HTR-8/SVneo (cell line): ENCODE measurements at regions not wholly inside any gene's neighbourhood (a gene's known extent, or its start where the extent isn't known, plus 50 kb on each side); places are given as distances from the start of the nearest gene placed in this dataset.

ENCODE experiments used
- DNase-seq: peaks from one replicate; pipeline ENCODE4 v3.0.0; 2011; ENCODE audit warnings: low spot score, mixed read lengths; ENCODE audit not compliant: insufficient read length
- FAIRE-seq: peaks from 2 replicates; lab custom pipeline; 2011; peaks lifted over from hg19 to GRCh38; lab: Jason Lieb, UNC

- DNase-seq (no peak), FAIRE-seq (no peak)
Measured at GRCh38 chr17:72432881-72433280, 312.1 kb downstream of the SOX9 start.

DNA sequence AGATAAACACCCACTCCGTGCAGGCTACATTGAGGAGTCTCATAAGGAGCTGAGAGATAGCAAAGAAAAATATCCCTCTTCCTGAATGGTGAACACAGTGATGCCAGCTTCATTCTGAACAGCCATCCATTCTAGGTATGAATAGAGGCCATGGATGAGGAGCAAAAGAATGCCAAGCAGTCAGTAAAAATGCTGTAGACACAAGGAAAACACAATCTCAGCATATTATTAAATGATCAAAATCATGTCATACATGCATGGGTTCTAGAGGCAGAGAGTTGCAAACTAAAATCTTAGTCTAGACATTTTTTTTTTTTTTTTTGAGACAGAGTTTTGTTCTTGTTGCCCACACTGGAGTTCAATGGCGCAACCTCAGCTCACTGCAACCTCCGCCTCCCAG is 313.0 kb downstream of the SOX9 start:
- FAIRE-seq (no peak), DNase-seq (no peak)

DNA sequence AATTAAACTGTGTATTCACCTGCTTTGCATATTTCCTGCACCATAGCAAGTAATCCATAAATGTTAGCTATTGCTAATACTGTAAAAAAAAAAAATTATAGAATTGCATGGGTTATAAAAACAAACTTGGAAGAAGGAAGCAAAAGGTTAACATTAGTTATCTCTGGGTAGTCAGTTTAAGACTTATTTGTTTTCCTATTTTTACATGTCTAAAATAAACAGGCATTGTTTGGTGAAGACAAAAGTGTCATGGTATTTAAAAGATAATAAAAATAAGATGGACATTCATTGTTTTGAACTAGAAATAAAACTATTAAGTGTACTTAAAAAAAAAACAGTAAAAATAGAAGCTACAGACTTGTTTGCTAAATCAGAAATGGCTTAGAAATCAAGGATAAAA is 313.8 kb downstream of the SOX9 start:
- no peak for FAIRE-seq
- DNase-seq, result no peak

- no peak for FAIRE-seq
- DNase-seq, result no peak
Measured at GRCh38 chr17:72434991-72435618, 314.3 kb downstream of the SOX9 start.

GRCh38 chr17:72438783-72439182 is 318.0 kb downstream of the SOX9 start:
- no peak for FAIRE-seq

DNA sequence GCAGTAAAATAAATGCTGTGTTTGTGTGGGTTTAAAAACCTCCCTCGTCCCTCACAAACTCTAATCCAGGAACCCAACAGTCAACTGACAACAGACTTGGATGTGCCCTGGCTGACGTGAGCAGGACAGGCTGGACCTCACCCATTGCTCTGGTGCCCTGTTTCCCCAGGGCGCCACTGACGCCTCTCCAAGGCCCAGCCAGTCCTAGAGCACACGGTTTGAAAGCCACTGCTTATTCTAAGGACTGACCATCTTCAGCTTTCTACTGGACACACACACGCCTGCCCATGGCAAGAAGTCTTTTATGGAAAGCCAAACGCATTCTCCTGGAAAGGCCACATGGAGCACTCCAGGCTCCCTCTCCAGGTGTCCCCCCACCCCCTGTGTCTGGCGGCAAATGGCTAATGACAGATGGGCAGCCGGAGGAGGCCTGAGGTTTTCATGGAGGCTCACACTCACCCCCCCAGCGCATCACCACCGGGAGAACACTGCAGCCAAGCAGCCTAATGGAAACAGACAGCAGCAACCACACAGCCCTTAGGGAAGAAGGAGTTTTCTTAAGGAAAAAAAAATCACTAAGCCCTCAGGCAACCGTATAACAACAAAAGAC is 319.2 kb downstream of the SOX9 start:
- DNase-seq, result no peak
- FAIRE-seq, result peak; percentile 52

More at GRCh38 chr17:72438783-72439182, 318.0 kb downstream of the SOX9 start:
- DNase-seq, result no peak

DNA sequence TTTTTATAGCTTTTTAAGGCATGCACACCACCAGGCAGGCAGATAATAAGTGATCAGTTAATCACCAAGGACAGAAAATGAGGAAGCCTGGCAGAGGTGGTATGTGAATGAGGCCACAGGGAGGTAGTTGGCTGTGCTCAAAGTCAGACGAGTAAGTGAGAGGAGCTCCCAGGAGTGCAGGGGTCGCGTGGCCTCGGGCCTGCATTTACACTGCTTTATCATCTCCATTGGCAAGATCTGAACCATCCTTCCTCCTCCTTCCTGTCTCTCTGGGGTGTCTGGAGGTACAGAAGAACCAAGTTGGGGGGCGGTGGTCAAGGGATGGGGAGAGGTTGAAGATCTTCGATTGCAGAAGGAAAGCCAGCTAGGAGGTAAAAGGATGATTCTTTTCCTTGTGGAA is 320.1 kb downstream of the SOX9 start:
- no peak for DNase-seq
- FAIRE-seq, result no peak

DNA sequence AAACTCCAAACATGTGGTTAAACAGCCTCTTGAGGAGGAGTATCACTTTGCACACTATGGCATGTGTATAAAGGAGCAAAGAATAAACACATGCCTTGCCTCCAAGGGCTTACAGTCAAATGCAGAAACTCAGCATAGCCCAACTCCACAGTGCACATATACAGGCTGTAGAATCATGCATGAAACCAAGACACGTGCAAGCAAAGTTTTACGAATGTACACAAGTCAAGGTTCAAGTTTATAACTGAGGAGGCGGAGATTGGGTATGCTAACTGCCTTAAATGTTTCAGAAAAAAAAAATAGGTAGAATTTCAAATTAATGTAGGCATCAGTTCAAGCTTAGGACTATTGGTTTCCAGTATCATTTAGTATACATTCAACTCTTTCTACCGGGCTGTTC is 321.1 kb downstream of the SOX9 start:
- DNase-seq (no peak), FAIRE-seq (peak; percentile 46)

- no peak for DNase-seq
- FAIRE-seq, result no peak
Measured at GRCh38 chr17:72444517-72445054, 323.8 kb downstream of the SOX9 start.

- FAIRE-seq, result peak; percentile 16
- no peak for DNase-seq
Measured at GRCh38 chr17:72445055-72445991, 324.5 kb downstream of the SOX9 start.

DNA sequence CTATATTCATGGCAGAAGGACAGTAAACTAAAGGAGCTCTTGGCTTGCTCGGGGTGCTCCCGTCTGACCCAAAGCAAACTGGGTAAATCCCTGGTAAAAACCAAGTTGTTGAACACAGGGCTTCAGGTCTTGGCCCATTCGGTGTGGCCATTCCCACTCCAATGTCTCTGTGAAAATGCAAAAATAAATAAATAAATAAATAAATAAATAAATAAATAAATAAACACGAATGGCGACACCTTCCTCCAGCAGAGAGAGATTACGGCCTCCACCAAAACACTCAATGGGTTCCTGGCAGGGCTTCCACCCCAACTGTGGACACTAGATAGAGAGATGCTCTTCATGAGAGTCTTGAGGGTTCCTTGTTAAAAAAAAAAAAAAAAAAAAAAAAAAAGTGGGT is 325.3 kb downstream of the SOX9 start:
- FAIRE-seq, result no peak
- no peak for DNase-seq

GRCh38 chr17:72446525-72447250 is 325.9 kb downstream of the SOX9 start:
- FAIRE-seq (no peak), DNase-seq (no peak)

GRCh38 chr17:72447251-72447640 is 326.4 kb downstream of the SOX9 start:
- no peak for DNase-seq
- FAIRE-seq, result no peak

DNA sequence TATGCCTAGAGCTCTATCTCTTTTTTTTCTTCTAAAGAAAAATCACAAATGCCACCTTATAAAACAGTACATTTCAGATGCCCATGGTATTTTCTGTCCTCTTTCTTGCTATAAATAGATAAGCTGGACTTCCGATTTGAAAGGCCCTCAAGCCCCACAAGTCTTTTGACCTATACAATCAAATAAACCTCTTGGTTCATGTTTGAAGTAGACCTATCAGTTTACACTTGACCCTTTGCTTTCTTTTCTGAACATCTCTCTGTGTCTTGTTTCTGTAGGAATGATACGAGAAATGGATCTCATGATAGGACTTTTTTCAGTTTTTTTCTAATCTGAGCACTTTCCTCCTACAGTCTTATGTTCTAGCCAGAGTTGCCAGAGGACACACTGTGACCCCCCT is 327.2 kb downstream of the SOX9 start:
- FAIRE-seq, result no peak

DNA sequence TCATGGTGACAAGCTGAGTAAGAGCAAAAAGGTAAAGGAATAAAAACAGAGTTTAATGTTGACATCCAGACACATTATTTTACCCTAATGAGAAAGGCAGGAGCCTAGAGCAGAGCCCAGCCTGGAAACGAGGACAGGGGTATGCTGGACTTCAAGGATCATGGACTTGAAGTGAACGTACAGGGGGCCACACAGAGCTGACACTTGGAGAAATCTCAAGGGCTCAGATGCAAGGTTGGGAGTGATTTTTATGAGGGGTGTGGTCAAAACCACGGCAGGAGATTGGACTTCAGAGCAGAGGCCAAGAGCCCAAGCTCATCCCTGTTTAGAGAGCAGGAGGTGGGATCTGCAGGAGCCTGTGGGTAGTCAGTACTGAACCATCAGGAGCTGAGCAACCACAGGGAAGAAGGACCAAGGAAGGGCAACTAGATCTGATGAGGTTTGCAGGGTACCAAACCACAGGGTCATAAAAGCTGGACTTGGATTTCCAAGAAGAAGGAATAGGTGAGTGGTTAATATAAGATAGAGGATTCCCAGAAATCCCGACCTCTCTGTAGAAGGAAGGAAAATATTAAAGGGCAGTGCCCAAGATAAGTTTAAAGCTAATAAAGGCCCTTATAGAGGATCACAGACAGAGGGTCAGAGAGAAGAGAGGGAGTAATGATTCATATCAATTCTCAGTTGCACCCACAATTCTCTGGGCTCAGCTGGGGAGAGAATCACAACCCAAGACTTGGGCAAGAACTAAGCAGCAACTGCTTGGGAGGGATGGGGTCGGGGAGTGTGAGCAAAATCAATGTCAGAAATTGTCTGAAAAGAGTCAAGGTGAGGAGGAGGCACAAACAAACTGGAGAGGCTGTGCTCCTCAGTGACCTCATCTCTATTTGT is 331.7 kb downstream of the SOX9 start:
- FAIRE-seq (no peak), DNase-seq (no peak)

More for the DNA sequence above, 327.2 kb downstream of the SOX9 start:
- DNase-seq, result no peak

DNA sequence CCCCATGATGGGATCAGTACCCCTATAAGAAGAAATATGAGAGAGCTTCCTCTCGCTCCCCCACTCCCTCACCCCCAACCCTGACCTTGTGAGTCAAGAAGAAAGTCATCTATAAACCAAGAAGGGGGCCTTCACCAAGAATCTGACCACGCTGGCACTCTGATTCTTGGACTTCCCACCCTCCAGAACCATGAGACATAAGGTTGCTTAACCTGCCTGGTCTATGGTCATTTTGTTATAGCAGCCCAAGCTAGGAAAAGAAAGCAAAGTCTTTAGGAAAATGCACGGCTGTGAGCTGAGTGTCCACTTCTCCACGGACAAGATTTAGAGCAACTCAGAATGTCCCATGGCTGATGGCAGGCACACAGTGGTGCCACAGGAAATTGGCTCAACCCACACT is 333.5 kb downstream of the SOX9 start:
- DNase-seq (no peak), FAIRE-seq (no peak)

- DNase-seq (no peak), FAIRE-seq (no peak)
Measured at GRCh38 chr17:72455562-72455961, 334.7 kb downstream of the SOX9 start.

DNA sequence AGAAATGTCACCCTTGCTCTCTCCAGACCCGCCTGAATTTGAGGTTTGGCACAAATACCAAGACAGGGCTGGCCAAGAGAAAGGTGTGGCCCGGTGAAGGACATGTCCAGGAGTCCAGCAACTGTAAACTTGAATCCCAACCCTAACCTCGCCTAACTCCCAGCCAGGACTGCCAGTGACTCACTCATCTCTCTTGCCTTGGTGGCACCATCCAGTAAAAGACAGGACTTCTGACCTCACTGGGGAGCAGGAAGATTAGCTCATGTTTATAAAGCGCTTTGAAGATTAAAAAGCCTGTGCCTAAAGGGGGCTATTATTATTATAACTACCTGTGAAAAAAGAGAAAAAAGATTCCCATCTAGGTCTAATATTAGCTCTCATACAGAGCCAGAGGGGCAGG is 335.3 kb downstream of the SOX9 start:
- peak; percentile 50 for DNase-seq
- peak; percentile 38 for FAIRE-seq

DNA sequence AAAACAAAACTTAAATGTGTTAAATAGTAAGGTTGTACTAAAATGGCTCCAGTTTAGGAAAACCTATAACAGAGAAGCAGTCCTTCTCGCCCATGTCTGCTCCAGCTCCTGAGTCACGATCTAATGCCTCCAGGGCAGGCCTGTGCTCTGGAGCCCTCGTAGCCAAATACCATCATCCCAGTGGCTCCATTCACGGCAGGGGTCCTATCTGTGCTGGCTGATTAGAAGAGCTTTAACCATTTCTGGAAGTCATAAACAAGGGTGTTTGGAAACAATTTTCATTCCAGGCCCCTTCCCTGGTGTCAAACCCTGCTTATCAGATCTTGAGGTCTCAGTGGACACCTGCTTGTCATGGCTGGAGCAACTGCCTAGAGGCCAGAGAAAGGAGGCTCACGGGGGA is 336.9 kb downstream of the SOX9 start:
- DNase-seq (no peak), FAIRE-seq (no peak)
